A549 (cell line): ENCODE measurements at regions not wholly inside any gene's neighbourhood (a gene's known extent, or its start where the extent isn't known, plus 50 kb on each side); places are given as distances from the start of the nearest gene placed in this dataset.

Experiments
- CBX2 ChIP-seq: fragments of 200-600 bp; sonication (generic); IDR thresholded peaks from 2 replicates; pipeline ENCODE4 v1.6.1; 2016; ENCODE audit warnings: low read depth, mild to moderate bottlenecking, borderline replicate concordance
- HES2 ChIP-seq: fragments of >200 bp; sonication (Bioruptor Twin); formaldehyde crosslinking; IDR thresholded peaks from 2 replicates; pipeline ENCODE4 v1.6.1; 2016

DNA sequence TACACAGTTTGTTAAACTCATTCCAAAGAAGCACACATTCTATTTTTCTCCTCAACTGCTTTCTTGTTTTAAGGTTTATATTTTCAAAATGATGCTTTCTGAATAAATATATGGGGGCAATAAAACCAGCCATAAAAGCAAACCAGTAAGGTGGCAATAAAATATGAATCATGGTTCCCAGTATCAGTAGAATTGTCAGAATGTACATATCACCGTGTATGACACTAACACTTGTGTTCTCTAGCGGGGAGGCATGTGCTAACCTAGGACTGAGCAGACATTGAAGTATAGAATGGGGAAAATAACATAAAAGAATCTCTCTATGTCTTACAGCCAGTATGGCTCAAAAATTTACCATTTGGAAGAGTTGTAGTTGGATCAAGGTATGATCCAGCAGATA is 329.9 kb upstream of the ISL1 start:
- TF ChIP-seq CBX2: no peak
- TF ChIP-seq HES2: no peak
